Stimulated activated CD8-positive, alpha-beta memory T cell treated with anti-CD3 and anti-CD28 coated beads, Interleukin-2, amount 100 ng/mL, for 1 hour (primary cell): ENCODE measurements at regions not wholly inside any gene's neighbourhood (a gene's known extent, or its start where the extent isn't known, plus 50 kb on each side); places are given as distances from the start of the nearest gene placed in this dataset.

Experiments
- DNase-seq, 2 donors: peaks; one replicate each; pipeline ENCODE4 v3.0.0-alpha.2; 2020; ENCODE audit warnings: low read depth in 2 of 2

DNA sequence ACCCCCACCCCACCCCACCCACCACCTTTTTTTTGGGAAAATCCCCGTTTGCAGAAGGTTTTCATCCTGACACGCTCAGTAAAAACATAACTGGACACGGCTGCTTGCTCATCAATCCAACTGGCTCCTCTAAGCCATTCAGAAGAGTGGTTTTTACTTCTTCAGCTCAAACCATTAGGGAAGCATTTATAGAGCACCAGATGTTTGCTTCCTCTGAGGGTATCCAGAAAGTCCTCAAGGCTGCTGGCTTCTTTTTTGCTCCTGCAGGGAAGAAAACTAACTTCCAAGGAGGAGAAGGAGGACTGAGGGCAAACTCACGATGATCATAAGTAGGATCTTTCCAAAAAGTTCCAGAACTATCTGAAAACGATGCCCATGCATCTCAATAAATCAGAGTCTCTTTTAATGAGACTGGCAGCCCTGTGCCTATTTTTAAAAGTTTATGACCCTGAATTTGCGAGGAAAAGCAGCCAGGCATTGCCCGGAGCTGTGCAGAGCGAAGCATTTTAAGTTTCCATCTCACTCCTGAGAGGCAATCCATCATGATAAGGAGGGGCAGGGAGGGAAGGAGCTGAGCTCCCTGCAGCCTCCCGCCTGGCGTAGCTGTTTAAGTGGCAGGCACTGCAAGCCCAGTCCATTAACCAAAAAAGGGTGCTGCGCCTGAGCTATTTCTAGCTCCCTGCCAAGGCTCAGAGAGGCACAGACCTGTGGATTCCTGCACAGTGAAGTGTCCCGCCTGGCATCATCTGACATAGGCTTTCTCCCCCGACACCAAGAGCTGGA, 146.3 kb upstream of the FOXF1 start:
- DNase-seq: no peak

DNA sequence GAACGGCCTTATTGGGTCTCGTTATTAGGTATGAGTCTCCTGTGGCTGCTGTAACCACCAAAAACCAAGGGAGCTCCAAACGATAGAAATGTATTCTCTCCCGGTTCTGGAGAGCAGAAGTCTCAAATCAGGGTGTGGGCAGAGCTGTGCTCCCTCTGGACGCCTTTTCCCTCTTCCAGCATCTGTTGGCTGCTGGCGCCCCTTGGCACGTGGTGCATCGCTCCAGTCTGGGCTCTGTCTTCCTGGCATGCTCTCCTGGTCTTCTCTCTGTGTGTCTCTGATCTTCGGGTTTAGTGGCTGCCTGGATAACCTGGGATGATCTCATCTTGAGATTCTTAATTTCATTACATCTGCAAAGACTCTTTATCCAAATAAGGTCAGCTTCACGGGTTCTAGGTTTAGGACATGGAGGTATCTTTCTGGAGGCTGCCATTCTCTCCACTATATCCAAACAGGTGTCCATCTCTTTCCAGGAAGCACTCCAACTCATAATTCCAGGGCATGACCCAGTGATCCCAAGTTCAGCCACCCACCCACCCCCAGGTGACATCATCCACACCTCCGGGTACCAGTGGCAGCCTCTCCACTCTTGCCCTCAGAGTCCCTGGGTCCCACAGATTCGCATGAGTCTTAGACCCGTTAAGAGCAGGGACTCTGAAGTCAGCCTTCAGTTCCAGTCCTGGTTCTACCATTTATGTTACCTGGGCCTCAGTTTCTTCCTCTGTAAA, 145.5 kb upstream of the FOXF1 start:
- no peak for DNase-seq

DNA sequence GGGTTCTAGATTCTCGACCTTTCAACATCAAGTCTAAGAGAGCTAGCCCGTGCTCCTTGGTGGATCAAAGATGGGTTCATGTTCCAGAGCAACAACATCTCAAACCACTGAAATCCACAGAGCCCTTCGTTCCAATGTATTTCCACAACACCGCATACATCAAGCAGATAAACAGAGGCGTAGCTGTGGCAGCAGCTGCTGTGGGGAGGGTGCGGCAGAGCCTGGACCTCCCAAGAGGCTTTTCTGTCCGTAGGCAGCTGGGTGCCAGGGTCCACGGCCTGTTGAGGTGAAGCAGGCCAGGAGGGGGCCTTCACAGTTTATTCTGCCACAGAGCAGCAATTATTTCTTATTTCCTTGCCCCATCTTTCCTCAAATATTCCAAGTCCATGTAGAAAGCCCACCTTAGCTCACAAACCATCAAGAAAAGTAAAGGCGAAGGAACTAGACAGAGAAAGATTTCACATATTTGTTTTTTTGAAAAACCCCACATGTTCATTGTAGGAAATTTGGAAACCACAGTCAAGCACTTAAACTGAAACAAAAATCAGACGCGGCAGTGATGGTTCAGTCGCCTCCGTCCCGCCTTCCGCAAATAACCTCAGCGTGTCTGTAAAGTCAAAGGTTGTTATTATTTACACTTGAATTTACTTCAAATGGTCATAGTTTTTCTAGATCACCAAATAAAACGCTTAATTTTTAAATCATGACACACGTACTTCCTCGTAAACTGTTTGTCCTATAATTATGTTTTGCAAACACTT, 144.6 kb upstream of the FOXF1 start:
- no peak for DNase-seq

DNA sequence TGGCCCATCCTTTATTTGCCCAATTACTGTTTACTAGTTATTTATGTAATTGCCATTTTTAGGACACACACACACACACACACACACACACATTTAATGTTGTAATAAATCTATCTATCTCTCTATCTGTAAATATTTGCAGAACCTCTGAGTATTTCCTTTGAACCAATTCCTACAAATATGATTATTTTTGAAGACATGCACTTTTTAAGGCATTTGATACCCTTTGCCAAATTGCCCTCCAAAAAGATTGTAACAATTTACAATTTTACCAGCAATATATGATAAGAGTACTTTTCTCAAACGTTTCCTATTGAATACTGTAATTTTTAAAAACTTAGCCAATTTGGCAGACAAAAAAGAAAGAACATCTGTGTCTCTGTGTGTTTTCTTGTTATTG, 143.8 kb upstream of the FOXF1 start:
- DNase-seq: no peak

DNA sequence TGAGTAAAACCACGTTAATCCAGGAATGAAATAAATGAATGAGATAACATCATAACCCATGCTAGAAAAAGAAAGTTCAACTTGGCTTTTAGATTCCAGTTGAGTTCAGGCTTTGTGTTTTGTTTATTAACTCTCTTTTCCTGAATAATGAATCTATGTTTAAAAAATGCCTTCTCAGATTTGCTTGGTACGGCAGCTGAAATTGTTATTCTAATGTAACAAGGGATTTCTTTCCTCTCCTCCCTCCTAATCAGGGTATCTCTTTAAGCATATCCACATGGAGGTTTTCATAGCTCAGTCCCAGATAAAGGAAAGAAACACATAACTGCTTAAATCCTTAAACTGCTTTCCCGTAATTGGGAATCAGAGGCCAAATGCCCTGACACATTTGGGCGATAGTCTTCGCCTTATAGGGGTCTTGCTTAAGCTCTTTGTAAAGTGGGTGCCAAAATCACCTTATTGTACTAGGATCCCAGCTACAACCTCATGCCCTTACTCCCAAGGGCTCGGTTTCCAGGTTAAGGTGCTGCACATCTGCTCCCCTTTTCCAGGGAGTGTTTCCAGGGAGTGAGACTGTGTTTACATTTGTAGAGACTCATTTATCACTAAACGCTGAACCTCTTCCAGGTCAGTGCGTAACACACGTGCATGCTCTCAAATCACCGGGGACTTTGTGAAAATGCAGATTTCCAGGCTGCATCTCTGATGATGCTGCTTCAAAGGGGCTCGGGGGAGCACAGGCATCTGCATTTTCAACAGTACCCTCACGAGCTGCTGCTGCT, 142.8 kb upstream of the FOXF1 start:
- no peak for DNase-seq

DNA sequence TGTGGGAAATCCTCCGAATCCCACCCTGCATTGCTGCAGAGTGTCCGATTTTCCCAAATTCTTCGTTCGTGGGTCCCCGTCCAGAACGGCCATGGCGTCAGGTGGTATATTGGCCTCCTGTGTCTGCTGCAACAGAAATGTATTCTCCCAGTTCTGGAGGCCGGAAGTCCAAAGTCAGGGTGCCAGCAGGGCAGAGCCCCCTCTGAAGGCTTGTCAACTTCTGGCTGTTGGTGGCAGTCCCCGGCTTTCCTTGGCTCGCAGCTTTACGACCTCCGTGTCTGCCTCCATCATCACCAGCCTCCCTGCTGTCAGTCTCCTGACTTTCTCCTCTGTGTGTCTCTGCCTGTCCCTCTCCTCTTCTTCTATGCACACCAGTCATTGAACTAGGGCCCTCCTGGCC, 142.1 kb upstream of the FOXF1 start:
- DNase-seq: no peak

DNA sequence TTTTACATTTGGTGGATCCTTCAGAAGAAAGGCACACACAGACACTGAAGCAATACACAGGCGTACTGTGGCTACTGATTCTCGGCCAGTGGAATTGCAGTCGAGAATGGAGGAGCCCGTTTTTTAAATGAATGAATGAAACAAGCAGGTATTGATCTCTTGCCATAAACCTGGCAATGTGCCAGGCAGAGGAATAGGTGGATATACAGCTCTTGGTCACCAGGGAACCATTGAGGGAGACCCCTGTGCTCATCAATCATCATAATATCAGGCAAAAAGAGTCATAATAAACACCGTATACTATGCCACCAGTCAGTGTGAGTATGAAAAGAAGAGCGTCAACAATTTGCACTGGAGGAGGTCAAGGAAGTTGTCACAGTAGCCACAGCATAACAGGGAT, 140.3 kb upstream of the FOXF1 start:
- no peak for DNase-seq

DNA sequence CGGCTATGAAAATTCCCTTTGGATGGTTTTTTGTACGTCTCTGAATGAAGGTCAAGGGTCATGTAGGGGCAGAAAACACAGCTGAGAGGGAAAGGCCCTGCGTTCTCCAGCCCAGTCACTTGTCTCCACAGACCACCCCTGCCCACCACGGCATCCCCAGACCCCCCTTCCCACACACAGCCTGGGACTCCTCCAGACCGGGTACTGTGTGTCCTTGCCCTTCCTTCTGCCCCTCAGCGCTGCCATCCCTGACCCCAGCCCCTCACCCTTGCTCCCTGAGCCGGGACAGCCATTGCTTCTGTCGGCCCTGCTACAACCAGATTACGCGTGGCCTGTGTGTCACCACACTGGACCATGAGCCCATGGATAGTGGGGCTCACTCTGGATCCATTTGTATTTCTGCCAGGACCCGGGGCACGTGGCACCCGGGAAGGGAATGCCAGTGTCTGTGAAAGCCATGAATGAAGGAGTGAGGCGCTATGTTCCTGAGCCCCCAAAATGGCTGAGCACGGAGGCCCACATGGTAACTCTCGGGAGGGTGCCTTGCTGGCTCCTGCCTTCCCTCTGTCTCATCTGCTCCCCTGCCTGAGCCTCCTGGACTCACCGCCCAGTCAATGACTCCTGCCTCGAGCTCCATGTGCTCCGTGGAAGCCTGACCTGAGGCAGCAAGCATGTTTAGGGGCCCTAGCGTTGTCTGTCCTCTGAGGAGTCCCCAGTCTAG, 139.1 kb upstream of the FOXF1 start:
- DNase-seq: no peak

DNA sequence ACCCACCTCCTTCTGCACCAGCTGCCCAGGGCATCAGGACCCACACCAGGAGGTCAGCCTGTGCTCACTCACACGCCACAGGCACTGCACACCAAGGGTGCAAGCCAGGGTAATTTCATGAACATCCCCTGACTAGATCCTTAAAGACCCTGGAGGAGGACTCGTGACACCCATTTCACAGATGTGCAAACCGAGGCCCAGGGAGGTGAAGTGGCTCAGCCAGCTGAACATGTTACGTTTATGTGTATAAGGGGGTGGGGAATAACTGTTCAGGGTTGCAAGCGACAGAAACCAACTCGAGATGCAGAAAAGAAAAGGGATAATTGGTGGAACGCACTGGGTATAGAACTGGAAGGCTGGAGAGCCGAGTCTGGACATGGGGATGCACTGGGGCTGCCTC, 138.1 kb upstream of the FOXF1 start:
- no peak for DNase-seq

DNA sequence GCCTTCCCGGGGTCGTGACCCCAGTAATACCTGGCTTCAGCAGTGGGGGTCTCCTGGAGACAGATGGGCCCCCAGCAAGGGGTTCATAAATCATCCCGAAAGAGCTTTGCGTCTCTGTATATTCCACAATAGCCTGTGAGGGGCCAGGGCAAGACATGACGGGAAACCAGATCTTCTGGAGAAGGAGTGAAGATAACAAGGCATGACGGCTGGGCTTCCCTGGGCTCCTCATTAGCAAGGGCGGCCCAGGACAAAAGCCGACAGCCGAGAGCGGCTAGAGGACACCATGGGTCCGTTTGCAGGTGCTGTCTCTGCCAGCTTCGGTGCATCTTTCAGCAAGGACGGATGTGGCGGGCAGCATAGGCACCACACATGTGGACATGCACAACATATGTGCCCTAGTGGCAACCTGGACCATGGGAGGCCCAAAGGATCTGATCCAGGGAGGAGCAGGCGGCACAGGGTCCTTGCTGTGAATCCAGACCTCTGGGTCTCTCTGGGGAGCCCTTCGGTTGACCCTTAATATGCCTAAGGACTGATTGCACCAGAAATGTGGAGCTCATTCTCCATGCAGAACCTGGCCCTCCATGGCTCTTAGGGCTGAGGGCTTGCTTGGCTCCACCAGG, 136.9 kb upstream of the FOXF1 start:
- DNase-seq: no peak

DNA sequence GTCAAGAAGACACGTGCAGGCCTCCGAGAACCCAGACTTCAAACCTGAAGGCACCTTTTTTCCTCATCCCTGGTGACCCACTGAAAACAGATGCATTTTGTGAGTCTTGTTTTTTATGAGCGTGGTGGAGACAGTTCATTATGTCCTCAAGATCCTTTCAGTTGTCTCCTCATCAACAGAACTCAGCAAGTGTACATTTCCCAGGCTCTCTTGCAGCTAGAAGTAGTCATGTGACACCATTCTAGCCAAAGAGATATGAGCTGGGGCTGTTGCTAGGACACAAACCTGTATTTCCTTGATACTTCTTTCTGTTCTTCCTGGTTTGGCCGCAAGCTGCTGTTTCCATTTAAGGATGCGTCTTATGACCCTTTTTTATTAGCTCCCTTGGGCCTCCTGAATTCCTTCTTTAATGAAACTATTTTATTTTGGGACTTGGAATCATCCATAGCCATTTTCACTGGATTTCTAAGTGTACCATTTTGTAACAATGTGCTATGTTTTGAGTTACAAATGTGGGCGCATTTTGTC, 135.7 kb upstream of the FOXF1 start:
- DNase-seq: no peak

DNA sequence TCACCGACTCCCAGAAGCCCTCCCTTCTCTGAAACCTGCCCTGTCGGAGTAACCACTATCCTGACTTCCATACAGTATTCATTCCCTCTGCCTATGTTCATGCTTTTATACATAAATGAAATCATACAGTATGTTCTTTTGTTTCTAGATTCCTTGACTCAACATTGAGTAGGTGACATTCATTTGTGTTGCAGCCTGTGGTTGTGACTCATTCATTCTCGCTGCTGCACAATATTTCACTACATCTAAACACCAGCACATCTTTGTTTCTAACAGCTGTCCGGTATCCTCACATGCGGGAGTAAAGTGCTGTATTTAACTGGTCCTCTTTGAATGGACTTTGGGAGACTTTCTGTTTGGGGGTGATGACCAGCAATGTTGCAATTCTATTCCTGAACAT, 135.0 kb upstream of the FOXF1 start:
- DNase-seq: no peak

DNA sequence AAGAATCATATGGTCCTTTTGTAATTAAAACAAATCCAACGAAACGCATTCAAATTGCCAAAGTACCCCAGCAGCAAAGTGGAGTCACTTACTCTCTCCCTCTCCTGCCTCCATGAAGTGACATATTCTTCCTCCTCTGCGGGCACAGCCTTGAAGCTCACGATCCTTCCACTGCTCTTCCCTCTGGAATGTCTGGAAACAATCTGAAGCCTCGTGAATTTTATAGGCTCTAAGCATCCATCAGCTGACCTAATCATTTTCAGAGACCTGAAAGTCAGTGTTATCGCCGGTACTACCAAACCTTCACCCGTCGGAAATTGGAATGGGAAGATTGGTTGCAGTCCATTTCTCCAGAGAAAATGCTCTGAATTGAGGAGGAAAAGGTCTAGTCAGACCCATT, 134.5 kb upstream of the FOXF1 start:
- DNase-seq: no peak

DNA sequence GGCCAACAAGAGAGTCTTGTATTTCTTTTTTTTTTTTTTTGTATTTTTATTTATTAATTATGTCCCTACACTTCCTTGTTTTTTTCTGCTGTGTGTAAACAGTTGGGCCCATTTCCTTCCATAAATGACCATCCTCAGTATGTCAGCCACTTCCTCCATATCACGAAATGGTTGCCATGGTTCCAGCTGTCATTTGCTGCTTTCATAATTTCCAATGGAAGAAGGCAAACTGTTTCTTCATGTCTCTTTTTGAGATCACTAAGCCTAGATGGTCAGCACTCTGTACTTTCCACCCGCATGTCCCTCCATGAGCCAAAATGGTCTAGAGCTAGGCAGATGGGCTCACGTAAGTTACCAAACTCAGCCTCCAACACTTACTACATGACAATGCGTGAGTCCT, 133.5 kb upstream of the FOXF1 start:
- no peak for DNase-seq

DNA sequence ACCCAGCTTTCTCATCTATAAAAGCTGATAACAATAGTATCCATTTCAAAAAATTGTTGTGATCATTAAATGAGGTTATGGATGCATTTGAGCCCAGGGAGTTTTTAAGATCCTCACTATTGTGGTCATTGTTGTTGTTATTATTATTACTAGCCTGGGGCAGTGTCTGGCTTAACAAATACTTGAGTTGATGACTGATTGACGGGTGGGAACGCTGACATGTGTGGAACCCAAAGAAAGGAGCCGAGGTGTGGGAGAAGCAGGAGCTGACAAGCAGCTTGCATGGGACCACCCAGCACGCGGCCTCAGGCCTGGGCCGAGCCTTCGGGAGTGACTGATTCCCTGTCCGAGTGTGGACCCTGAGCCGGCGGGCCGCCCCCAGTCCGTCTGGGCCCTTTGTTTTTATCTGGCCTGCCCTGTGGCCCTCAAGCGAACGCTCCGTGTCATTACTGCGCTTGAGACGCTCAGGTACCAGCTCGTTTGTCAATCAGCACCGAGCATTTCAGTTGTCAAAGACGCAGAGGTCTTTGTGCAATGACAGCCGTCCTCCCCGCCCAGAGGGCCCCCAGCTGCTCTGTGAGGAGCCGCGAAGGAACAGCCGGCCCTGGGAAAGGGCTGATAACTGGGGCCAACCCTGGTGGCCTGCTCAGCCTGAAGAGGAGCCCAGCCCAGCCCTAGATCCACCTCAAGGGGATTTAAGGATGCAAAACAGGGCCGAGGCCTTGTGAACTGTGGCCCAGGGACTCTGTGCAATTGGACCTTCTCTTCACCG, 132.9 kb upstream of the FOXF1 start:
- no peak for DNase-seq

DNA sequence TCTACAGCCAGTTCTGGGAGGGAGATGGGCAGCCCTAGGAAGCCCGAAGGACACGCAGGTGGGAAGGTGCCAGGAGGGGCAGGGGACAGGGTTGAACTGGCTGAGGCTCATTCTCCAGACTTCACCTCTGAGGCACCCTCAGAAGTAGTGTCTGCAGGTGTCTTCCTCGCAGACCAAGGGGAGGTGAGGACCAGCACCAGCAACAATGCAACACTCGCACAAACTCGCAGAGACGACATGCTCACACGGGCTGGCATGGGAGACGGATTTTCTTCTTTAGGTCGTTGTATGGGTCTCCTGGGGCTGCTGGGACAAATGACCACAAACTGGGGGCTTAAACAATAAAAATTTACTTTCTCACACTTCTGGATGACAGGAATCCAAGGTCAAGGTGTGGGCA, 132.2 kb upstream of the FOXF1 start:
- no peak for DNase-seq

DNA sequence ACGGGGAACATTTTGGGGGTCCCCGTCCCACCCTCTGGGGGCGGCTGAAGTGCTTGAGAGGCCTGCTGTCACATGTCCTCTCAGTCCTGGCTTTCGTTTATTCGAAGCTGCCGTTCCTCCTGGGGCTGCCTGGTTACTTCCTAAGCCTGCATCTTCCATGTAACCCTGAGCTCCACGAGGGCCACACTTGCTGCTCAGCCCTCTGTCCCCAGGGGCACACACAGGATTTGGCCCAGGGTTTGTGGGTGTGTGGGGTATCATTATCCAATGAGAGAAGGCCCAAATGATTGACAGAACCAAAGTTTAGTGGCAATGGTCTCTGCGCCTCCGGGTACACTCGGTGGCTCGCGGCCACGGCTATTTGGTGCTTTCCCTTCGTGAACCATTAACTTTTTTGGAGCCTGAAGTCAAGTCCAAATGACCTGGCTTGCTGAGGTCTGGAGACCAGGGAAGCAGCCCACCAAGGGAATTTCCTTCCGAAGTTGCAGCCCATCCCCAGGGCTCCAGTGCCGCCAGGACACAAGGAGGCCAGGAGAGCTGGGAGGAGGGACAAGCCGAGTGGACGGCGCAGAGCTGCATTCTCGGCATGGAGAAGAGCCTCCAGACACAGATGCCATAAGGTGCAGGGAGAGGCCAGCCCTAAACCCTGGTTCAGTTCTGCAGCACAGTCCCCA, 131.4 kb upstream of the FOXF1 start:
- DNase-seq: no peak

DNA sequence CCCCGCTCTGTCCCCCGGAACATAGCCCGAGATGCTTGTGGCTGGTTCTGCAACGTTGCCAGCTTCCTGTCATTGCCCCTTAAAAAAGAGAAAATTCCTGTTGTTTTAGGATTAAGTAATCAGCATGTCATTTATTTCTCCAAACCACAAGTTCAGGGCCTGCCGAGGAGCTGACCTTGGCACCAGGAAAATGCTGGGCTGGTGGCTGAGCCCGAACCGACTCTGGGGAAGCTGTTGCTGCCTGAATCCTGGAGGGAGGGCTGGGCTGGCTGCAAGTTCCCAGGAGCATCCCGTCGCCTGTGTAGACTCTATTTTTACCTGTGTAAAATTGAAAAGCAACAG, 130.9 kb upstream of the FOXF1 start:
- DNase-seq: no peak

DNA sequence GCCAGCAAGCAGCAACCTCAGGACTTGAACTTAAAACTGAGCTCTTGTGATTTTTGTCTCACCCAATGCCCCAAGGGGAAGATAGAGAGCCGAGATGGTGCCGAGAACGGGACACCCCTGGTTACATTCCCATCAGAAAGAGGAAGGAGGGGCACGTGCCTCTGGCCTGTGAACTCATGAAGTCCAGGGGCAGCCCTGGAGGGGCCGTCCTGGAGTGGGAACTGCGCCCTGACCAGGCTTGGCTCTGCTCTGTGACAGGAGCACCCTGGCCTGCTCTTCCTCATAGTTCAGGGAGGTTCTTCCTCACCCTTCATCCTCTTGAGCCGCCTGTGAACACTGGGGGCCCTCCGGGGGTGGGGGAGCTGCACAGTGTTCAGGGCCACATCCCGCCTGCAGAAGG, 130.3 kb upstream of the FOXF1 start:
- no peak for DNase-seq
